Bronchial epithelial cell (primary cell): ENCODE measurements at regions not wholly inside any gene's neighbourhood (a gene's known extent, or its start where the extent isn't known, plus 50 kb on each side); places are given as distances from the start of the nearest gene placed in this dataset.
"Not testable (repeated sequence)": the region's sequence is repeated elsewhere in the genome, so short reads cannot be mapped to it uniquely, and the experiment has no call there.

Experiments
- DNase-seq: peaks from one replicate; pipeline ENCODE4 v3.0.0-alpha.2; 2010; ENCODE audit warnings: low read depth
- FAIRE-seq: peaks from 2 replicates; lab custom pipeline; 2011; peaks lifted over from hg19 to GRCh38; lab: Jason Lieb, UNC
- H3K27me3 ChIP-seq: 2 replicates; pipeline ENCODE4 v1.5.1; 2011; ENCODE audit warnings: low read length; ENCODE audit not compliant: control insufficient read depth, insufficient read depth
- H3K36me3 ChIP-seq: 2 replicates; pipeline ENCODE4 v1.5.1; 2011; ENCODE audit warnings: low read length; ENCODE audit not compliant: control insufficient read depth, insufficient read depth
- H3K4me3 ChIP-seq: 2 replicates; pipeline ENCODE4 v1.5.1; 2011; ENCODE audit warnings: mild to moderate bottlenecking, low read depth, low read length, control low read depth
- CTCF ChIP-seq: IDR thresholded peaks from 2 replicates; pipeline ENCODE4 v1.5.1; 2011; ENCODE audit warnings: mild to moderate bottlenecking, moderate library complexity, low read length, control low read depth, inconsistent platforms; ENCODE audit not compliant: insufficient read depth, severe bottlenecking

- Histone ChIP-seq H3K36me3 (no peaks in the 10 kb centered on the region), H3K27me3 (no peaks in the 10 kb centered on the region), H3K4me3 (no peak overlapping the region)
- no peak for TF ChIP-seq CTCF
- no peak for DNase-seq
- FAIRE-seq: no peak
Measured at GRCh38 chr1:220454155-220454777, 73.7 kb upstream of the MARK1 start.

DNA sequence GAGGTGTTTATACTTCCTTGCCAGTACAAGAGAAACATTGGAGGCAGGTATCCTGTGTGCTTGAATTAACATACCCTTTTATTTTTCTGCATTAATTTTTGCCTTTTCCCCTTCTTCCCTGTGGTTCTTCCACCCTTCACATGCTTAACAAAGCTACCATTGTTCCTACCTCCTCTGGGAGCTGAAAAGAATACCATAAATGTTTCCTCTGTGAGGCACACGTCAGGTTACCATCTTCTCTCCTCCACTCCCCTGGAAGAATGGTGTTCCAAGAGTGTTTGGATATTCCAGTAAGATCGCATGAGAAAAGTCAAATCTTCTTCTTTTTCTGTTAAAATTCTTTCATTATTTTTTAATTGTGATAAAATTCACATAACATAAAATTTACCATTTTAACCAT, 74.6 kb upstream of the MARK1 start:
- H3K27me3 ChIP-seq: no peaks in the 10 kb centered on the region
- DNase-seq (no peak), FAIRE-seq (no peak)
- no peaks in the 10 kb centered on the region for H3K36me3 ChIP-seq
- no peak overlapping the region for H3K4me3 ChIP-seq
- no peak for TF ChIP-seq CTCF

DNA sequence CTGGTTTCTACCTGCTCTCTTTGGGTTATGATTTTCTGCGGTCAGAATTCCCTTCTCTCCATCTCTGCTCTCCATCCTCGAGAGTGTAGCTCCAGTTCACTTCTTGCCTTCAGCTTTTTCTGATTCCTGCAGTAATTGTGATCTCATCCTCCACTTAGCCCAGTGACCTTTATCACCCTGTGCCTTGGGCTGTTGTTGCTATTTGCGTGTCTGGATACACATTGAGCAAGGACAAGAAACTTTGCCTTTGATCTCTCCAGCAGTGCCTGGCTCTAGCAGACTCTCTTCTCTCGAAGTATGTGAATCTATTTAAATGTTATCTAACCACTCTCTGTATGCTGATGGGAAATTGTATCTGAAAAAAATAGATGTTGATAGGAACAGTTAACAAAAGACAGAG, 76.4 kb upstream of the MARK1 start:
- no peak for FAIRE-seq
- no peaks in the 10 kb centered on the region for H3K27me3 ChIP-seq
- H3K4me3 ChIP-seq: no peak overlapping the region
- no peak for TF ChIP-seq CTCF
- DNase-seq: no peak
- no peaks in the 10 kb centered on the region for H3K36me3 ChIP-seq

DNA sequence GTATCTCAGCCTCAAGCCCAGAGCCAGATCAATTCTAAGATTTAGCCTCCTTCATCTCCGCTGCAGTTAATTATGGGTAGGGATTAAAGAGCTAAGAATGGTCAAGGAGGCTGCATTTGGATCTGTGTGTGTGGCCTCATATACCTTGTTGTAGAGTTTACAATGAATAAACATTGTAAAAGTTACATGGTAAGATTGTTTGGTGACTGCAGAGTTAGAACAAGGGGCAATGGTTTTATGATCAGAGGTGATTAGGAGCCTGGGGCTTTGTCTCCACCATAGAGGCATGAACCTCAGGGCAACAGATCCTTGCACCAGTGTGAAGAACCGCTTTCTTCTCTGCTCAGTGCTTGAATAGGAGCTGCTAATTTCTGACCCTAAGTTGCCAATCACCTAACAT, 77.0 kb upstream of the MARK1 start:
- H3K36me3 ChIP-seq: no peaks in the 10 kb centered on the region
- DNase-seq: no peak
- FAIRE-seq: no peak
- no peak overlapping the region for H3K4me3 ChIP-seq
- no peaks in the 10 kb centered on the region for H3K27me3 ChIP-seq
- TF ChIP-seq CTCF: no peak

DNA sequence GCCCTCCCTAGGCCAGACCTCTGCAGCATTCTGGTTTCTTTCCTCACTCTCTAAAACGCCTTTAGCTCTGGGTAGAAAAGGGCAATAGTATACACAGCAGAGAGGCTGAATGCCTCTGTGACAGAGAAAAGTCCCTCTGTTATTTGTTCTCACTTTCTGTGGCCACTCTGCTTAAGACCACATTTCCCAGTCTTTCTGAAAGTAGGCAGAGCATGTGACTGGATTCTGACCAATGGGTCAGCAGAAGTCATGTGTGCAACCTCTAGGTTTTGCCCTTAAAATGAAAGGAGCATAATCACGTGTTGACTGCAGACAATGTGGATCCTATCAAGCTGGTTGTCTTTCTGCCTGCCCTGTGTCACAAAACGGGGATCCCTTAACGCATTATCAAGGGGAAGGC, 79.7 kb upstream of the MARK1 start:
- TF ChIP-seq CTCF: no peak
- H3K27me3 ChIP-seq: no peaks in the 10 kb centered on the region
- no peak for FAIRE-seq
- no peak overlapping the region for H3K4me3 ChIP-seq
- no peak for DNase-seq
- H3K36me3 ChIP-seq: no peaks in the 10 kb centered on the region

DNA sequence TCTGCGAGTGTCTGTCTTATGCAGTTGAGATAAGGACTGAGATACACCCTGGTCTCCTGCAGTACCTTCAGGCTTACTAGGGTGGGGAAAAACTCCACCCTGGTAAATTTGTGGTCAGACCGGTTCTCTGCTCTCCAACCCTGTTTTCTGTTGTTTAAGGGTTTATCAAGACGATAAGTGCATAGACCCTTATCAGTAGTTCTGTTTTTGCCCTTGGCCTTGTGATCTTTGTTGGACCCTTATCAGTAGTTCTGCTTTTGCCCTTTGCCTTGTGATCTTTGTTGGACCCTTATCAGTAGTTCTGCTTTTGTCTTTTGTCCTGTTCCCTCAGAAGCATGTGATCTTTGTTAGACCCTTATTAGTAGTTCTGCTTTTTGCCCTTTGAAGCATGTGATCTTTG, 83.3 kb upstream of the MARK1 start:
- not testable (repeated sequence) for H3K27me3 ChIP-seq, FAIRE-seq, H3K36me3 ChIP-seq, DNase-seq, H3K4me3 ChIP-seq
